ENCODE measurements at regions not wholly inside any gene's neighbourhood (a gene's known extent, or its start where the extent isn't known, plus 50 kb on each side); places are given as distances from the start of the nearest gene placed in this dataset.

- no peak for DNase-seq (ENCODE audit: low read depth)
- H3K4me3 ChIP-seq (ENCODE audit: low read depth, low read length), result no peak overlapping the region
- no peak for TF ChIP-seq CTCF (conservative IDR thresholded peaks at IDR 0.05; ENCODE audit: low read depth, low read length)
Measured at GRCh38 chr1:82219841-82220240, 419.1 kb downstream of the ADGRL2 start.

- no peak for TF ChIP-seq CTCF (conservative IDR thresholded peaks at IDR 0.05; ENCODE audit: low read depth, low read length)
- no peak overlapping the region for H3K4me3 ChIP-seq (ENCODE audit: low read depth, low read length)
- DNase-seq (ENCODE audit: low read depth), result no peak
Measured at GRCh38 chr1:82218846-82219245, 418.1 kb downstream of the ADGRL2 start.

GRCh38 chr1:82215853-82216175 lies 415.1 kb downstream of the ADGRL2 start:
- no peak overlapping the region for H3K4me3 ChIP-seq (ENCODE audit: low read depth, low read length)
- no peak for DNase-seq (ENCODE audit: low read depth)
- TF ChIP-seq CTCF (conservative IDR thresholded peaks at IDR 0.05; ENCODE audit: low read depth, low read length), result no peak

- no peak overlapping the region for H3K4me3 ChIP-seq (ENCODE audit: low read depth, low read length)
- TF ChIP-seq CTCF (conservative IDR thresholded peaks at IDR 0.05; ENCODE audit: low read depth, low read length), result no peak
Measured at GRCh38 chr1:82215056-82215852, 414.5 kb downstream of the ADGRL2 start.

GRCh38 chr1:82214606-82215005 lies 413.9 kb downstream of the ADGRL2 start:
- no peak overlapping the region for H3K4me3 ChIP-seq (ENCODE audit: low read depth, low read length)
- no peak for DNase-seq (ENCODE audit: low read depth)

More at GRCh38 chr1:82215056-82215852, 414.5 kb downstream of the ADGRL2 start:
- no peak for DNase-seq (ENCODE audit: low read depth)

GRCh38 chr1:82197606-82198005 lies 396.9 kb downstream of the ADGRL2 start:
- no peak for TF ChIP-seq CTCF (conservative IDR thresholded peaks at IDR 0.05; ENCODE audit: low read depth, low read length)
- H3K4me3 ChIP-seq (ENCODE audit: low read depth, low read length), result no peak overlapping the region
- no peak for DNase-seq (ENCODE audit: low read depth)

More at GRCh38 chr1:82214606-82215005, 413.9 kb downstream of the ADGRL2 start:
- TF ChIP-seq CTCF (conservative IDR thresholded peaks at IDR 0.05; ENCODE audit: low read depth, low read length), result no peak

GRCh38 chr1:82195245-82195644 lies 394.5 kb downstream of the ADGRL2 start:
- no peak for TF ChIP-seq CTCF (conservative IDR thresholded peaks at IDR 0.05; ENCODE audit: low read depth, low read length)
- no peak overlapping the region for H3K4me3 ChIP-seq (ENCODE audit: low read depth, low read length)
- DNase-seq (ENCODE audit: low read depth), result no peak
